Endodermal cell (in vitro differentiated cells): ENCODE measurements at regions not wholly inside any gene's neighbourhood (a gene's known extent, or its start where the extent isn't known, plus 50 kb on each side); places are given as distances from the start of the nearest gene placed in this dataset.

ENCODE experiments used
- DNase-seq: peaks from one replicate; pipeline ENCODE4 v3.0.0-alpha.2; 2017
- H3K27ac ChIP-seq: 2 replicates; pipeline ENCODE4 v1.5.1; 2013; ENCODE audit warnings: mild to moderate bottlenecking, low read depth, low read length, moderate library complexity
- H3K27me3 ChIP-seq: 2 replicates; pipeline ENCODE4 v1.6.1; 2013; ENCODE audit warnings: mild to moderate bottlenecking, low read length, moderate library complexity; ENCODE audit not compliant: insufficient read depth, control insufficient read depth, poor library complexity, severe bottlenecking
- H3K36me3 ChIP-seq: 2 replicates; pipeline ENCODE4 v1.7.0; 2013; ENCODE audit warnings: mild to moderate bottlenecking, low read length, moderate library complexity; ENCODE audit not compliant: control insufficient read depth, insufficient read depth
- H3K4me1 ChIP-seq: one replicate; pipeline ENCODE4 v1.7.0; 2013; ENCODE audit warnings: low read length; ENCODE audit not compliant: control insufficient read depth, insufficient read depth
- H3K4me3 ChIP-seq: 2 replicates; pipeline ENCODE4 v1.5.1; 2013; ENCODE audit warnings: mild to moderate bottlenecking, low read length, moderate library complexity
- H3K9ac ChIP-seq: 2 replicates; pipeline ENCODE4 v1.6.1; 2013; ENCODE audit warnings: mild to moderate bottlenecking, low read length, moderate library complexity; ENCODE audit not compliant: poor library complexity, severe bottlenecking; ENCODE audit errors: extremely low read depth
- H3K9me3 ChIP-seq: 2 replicates; pipeline ENCODE4 v1.6.1; 2013; ENCODE audit warnings: mild to moderate bottlenecking, low read length, moderate library complexity; ENCODE audit not compliant: control insufficient read depth
- H3K27ac Mint-ChIP-seq: 2 replicates; pipeline ENCODE4 v1.8.0; 2020; ENCODE audit warnings: mixed read lengths
- H3K27me3 Mint-ChIP-seq: 2 replicates; pipeline ENCODE4 v1.8.0; 2021; ENCODE audit warnings: mild to moderate bottlenecking, mixed read lengths; ENCODE audit not compliant: insufficient read depth
- H3K36me3 Mint-ChIP-seq: 2 replicates; pipeline ENCODE4 v1.8.0; 2020; ENCODE audit warnings: low read depth, mixed read lengths
- H3K4me1 Mint-ChIP-seq: 2 replicates; pipeline ENCODE4 v1.8.0; 2020; ENCODE audit warnings: mixed read lengths
- H3K4me3 Mint-ChIP-seq: 2 replicates; pipeline ENCODE4 v1.8.0; 2020; ENCODE audit warnings: mild to moderate bottlenecking, moderate library complexity, mixed read lengths
- H3K9me3 Mint-ChIP-seq: 2 replicates; pipeline ENCODE4 v1.8.0; 2020; ENCODE audit warnings: mild to moderate bottlenecking, mixed read lengths
- WGBS, 2 experiments: methylation state at CpG; one replicate each; pipeline versions ENCODE4 v1.1.5 to v1.1.7; 2013; ENCODE audit warnings: missing lambda C conversion rate in 2 of 2, mixed read lengths in 1 of 2; ENCODE audit not compliant: insufficient coverage in 1 of 2, insufficient read length in 1 of 2; 5-methylcytosine and 5-hydroxymethylcytosine counted together
- TF ChIP-seq, protein P1 (sequence below): fragments of 200-600 bp; sonication (generic); conservative IDR thresholded peaks from 2 replicates; pipeline ENCODE4 v1.5.0; 2021; ENCODE audit warnings: antibody characterized with exemption, mild to moderate bottlenecking

DNA sequence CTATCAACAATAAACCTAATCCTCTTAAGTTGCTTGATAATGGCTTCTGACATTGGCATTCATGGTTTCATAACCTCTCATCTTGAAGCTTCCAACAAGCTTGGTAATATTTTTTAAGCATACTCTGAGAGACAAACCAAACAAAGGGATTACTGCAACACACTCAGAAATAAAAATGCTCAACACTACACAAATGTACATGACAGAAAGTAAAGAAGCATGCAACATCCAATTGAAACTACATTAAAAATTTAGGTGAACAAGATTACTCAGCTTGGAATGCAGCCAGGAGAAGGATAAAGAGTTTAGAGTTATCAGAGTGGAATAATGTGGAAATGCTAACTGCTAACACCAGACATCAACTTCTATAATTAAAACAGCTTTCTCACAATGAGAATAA lies 1136.6 kb upstream of the PABPC4L start:
- Mint-ChIP-seq H3K27me3 (no peaks in the 10 kb centered on the region), H3K27ac (no peak overlapping the region), H3K36me3 (no peaks in the 10 kb centered on the region), H3K4me1 (peaks cover 3% of the 10 kb centered on the region), H3K4me3 (no peak overlapping the region), H3K9me3 (no peaks in the 10 kb centered on the region)
- TF ChIP-seq, protein P1, sequence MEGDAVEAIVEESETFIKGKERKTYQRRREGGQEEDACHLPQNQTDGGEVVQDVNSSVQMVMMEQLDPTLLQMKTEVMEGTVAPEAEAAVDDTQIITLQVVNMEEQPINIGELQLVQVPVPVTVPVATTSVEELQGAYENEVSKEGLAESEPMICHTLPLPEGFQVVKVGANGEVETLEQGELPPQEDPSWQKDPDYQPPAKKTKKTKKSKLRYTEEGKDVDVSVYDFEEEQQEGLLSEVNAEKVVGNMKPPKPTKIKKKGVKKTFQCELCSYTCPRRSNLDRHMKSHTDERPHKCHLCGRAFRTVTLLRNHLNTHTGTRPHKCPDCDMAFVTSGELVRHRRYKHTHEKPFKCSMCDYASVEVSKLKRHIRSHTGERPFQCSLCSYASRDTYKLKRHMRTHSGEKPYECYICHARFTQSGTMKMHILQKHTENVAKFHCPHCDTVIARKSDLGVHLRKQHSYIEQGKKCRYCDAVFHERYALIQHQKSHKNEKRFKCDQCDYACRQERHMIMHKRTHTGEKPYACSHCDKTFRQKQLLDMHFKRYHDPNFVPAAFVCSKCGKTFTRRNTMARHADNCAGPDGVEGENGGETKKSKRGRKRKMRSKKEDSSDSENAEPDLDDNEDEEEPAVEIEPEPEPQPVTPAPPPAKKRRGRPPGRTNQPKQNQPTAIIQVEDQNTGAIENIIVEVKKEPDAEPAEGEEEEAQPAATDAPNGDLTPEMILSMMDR: no peak
- H3K27ac ChIP-seq: no peak overlapping the region
- no peak for DNase-seq
- no peak overlapping the region for H3K9ac ChIP-seq
- H3K4me3 ChIP-seq: no peak overlapping the region
- no peaks in the 10 kb centered on the region for H3K27me3 ChIP-seq
- H3K9me3 ChIP-seq: no peaks in the 10 kb centered on the region
- no peaks in the 10 kb centered on the region for H3K4me1 ChIP-seq
- H3K36me3 ChIP-seq: no peaks in the 10 kb centered on the region

DNA sequence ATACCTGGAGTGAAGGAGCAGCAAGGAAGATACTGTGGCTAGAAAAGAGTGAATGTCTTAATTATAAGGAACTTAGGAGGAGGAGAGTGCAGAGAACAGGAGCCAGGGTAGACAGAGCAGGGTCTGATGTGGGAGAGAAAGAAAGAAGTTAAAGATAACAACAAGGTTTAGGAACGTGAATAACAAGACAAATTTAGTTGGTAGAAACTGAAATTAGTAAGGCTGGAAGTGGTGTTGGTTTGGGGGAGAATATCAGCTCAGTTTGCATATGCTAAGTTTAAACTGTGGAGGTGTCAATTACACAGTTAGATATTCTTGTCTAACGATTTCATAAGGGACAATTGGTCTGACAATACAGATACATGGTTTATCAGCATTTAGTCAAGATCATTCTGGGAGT lies 1123.7 kb upstream of the PABPC4L start:
- DNase-seq: no peak
- no peak overlapping the region for H3K4me3 ChIP-seq
- no peak overlapping the region for H3K27ac ChIP-seq
- no peaks in the 10 kb centered on the region for H3K36me3 ChIP-seq
- Mint-ChIP-seq H3K27me3 (no peaks in the 10 kb centered on the region), H3K9me3 (peaks cover 6% of the 10 kb centered on the region), H3K4me1 (peaks cover 12% of the 10 kb centered on the region), H3K27ac (no peak overlapping the region), H3K4me3 (no peak overlapping the region), H3K36me3 (no peaks in the 10 kb centered on the region)
- H3K4me1 ChIP-seq: peaks cover 3% of the 10 kb centered on the region
- no peak overlapping the region for H3K9ac ChIP-seq
- peaks cover 13% of the 10 kb centered on the region for H3K9me3 ChIP-seq
- no peaks in the 10 kb centered on the region for H3K27me3 ChIP-seq
- TF ChIP-seq, protein P1: no peak
- 62 to 65% methylated on average over 2 of the region's 2 CpGs for WGBS, 2 experiments

DNA sequence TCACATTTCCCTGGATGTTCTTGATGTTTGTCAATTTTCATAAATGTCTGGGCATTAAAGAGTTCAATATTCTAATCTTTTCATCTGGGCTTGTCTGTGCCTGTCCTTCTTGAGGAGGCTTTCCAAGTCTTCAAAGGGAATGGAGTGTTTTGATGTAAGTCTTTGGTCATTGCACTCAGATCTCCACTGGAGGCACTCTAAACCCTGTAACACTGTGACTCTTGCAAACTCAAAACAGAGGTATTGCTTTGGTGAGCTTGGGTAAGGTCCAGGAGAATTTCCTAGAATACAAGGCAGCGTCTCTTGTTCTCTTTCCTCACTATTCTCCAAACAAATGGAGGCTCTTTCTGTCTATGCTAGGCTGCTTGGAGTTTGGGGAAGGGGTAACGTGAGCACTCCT lies 1118.1 kb upstream of the PABPC4L start:
- H3K9me3 Mint-ChIP-seq: peaks cover 6% of the 10 kb centered on the region
- no peak overlapping the region for H3K27ac Mint-ChIP-seq
- 99 to 100% methylated on average over 2 of the region's 2 CpGs for WGBS, 2 experiments
- peak; percentile 53 for DNase-seq
- no peak overlapping the region for H3K9ac ChIP-seq
- H3K4me3 Mint-ChIP-seq: no peak overlapping the region
- no peaks in the 10 kb centered on the region for H3K36me3 Mint-ChIP-seq
- no peaks in the 10 kb centered on the region for H3K4me1 ChIP-seq
- H3K9me3 ChIP-seq: peaks cover 13% of the 10 kb centered on the region
- H3K27me3 Mint-ChIP-seq: no peaks in the 10 kb centered on the region
- TF ChIP-seq, protein P1: peak; percentile 72
- no peaks in the 10 kb centered on the region for H3K36me3 ChIP-seq
- H3K4me1 Mint-ChIP-seq: peaks cover 1% of the 10 kb centered on the region
- H3K4me3 ChIP-seq: no peak overlapping the region
- no peaks in the 10 kb centered on the region for H3K27me3 ChIP-seq
- H3K27ac ChIP-seq: no peak overlapping the region
